SKM-1 (cell line): ENCODE measurements at regions not wholly inside any gene's neighbourhood (a gene's known extent, or its start where the extent isn't known, plus 50 kb on each side); places are given as distances from the start of the nearest gene placed in this dataset.
"Not testable (repeated sequence)": the region's sequence is repeated elsewhere in the genome, so short reads cannot be mapped to it uniquely, and the experiment has no call there.

Experiments
- DNase-seq: peaks from one replicate; lab custom pipeline; 2025; ENCODE audit not compliant: unreplicated experiment; lab: John Stamatoyannopoulos, UW

- DNase-seq = no peak
These were observed 160.1 kb downstream of the TBX15 start for GRCh38 chr1:118828038-118828437.

GRCh38 chr1:118827636-118828035 lies 160.5 kb downstream of the TBX15 start:
- no peak for DNase-seq

DNA sequence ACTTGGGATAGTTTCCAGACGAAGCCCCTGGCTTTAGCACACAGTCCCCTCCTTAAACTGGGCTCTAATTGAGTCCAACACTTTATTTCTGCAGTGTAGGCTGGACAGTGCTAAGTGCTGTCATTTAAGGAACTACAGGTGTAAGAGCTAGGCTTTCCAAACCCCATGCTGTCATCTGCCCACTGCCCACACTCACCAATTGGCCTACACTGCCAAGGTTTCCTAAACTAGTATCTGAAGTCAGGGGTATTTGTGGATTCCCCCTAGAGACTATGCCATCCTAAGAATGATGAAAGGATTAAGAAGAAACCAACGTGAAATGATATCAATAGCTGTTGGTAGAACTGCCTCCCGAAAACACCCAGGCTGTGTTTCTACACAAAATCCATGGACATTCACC lies 160.9 kb downstream of the TBX15 start:
- no peak for DNase-seq

DNA sequence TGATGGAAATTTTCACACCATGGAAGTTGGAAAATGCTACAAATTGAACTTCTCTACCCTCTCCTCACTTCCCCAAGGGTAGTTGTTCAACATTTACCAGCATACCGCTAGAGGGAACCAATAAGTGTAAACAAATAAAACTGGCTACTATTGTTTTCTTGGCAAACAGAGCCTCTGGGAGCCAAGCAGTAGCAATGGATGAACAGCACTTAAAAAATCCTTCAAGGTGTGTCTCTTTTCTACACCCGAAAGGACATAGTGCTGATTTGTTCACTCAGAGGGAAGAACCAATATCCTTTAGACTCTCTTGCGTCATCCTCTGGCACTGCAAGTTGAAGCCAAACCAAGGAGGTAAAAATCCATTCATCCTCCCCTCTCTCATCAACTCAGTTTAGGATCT lies 161.5 kb downstream of the TBX15 start:
- no peak for DNase-seq

- no peak for DNase-seq
These were observed 162.5 kb downstream of the TBX15 start for GRCh38 chr1:118825619-118826018.

DNA sequence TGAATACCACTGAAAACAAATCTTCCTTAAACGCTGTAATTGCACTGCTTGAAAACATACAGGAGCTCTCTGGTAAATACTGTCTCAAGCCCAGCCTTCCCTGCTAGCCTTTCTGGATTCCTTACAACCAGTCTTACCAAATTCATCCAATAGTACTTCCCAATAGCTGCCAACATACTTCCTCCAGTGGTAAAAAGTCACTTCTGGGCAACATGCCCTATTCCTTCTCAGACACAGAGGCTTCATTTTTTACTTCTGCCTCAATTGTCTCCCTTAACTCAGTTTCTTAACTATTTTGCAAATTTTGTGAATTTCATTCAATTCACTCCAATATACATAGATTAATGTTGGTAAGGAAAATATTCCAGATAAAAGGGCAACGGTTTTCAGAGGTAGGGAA lies 166.3 kb downstream of the TBX15 start:
- DNase-seq = no peak

DNA sequence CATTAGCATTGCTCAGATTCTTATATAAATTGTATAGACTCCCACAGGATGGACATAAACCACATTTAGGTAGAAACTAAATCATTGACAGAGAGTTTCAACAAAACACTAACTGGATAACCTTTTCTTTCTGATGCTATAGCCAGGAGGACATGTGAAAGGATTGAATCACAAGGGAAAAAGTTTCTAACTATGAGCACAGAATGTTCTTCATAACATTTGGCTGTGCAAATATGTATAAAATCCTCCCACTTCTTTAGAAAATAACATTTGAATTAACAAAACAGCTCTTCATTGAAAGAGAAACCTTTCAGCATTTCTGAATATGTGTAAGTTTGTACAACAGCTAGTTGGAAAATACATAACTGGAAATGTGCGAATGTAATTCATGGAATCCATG lies 167.3 kb downstream of the TBX15 start:
- no peak for DNase-seq

- DNase-seq = no peak
These were observed 172.2 kb downstream of the TBX15 start for GRCh38 chr1:118815909-118816308.

DNA sequence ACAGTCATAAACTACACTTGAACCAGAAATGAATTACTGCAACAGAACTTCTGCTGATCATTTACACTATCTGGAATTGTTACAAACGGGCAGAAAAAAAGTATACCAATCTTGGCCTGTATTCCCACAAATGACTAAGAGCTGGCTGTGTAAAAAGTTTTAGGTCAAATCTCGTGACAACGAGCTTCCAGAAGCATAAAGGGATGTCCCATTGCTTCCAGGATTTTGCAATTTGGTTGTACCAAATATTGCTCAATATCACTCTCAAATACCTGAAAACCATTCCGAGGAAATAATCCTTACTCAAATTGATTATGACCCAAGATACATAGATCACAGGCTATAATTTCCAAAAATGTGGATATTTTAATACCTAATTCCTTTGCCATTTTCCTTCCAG lies 175.6 kb downstream of the TBX15 start:
- no peak for DNase-seq

- no peak for DNase-seq
These were observed 177.0 kb downstream of the TBX15 start for GRCh38 chr1:118811156-118811555.

GRCh38 chr1:118809586-118809985 lies 178.6 kb downstream of the TBX15 start:
- no peak for DNase-seq

GRCh38 chr1:118803128-118803527 lies 185.0 kb downstream of the TBX15 start:
- not testable (repeated sequence) for DNase-seq

GRCh38 chr1:118791094-118791691 lies 196.9 kb downstream of the TBX15 start:
- no peak for DNase-seq

DNA sequence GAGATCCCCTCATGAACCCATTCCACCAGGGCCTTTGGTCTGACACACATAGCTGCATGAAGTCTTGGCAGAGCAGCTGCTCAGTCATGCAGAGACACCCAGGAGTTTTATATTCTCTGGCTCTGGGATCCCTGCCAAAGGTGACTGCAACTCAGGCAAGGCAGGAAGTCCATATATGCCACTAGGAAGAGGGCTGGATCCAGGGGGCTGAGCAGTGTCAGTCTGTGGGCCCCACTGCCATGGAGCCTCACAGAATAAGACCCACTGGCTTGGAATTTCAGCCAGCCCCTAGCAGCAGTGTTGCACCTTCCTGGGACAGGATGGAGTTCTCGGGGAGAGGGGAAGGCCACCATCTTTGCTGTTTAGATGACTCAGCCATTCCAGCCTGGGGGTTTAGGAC lies 199.7 kb downstream of the TBX15 start:
- no peak for DNase-seq

- no peak for DNase-seq
These were observed 201.5 kb downstream of the TBX15 start for GRCh38 chr1:118786454-118787155.

- no peak for DNase-seq
These were observed 202.9 kb downstream of the TBX15 start for GRCh38 chr1:118785246-118785645.

GRCh38 chr1:118783095-118783758 lies 204.9 kb downstream of the TBX15 start:
- DNase-seq = no peak

DNA sequence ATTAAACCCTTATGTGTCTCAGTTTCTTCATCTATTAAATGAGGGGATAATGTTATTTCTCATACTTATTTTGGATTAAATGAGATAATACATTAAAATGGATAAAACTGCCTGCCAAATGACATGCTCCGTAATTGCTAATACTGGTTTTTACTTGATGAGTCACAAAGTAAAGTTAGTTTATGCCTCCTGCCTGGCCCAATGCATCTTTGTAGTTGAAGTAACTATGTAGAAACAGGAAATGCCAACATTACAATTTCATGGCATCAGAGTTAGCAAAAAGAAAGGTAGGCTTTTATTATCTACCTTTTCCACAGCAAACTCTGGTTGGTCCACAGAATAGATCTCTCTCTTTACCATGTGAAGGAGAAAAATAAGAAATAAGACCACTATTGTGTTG lies 214.5 kb downstream of the TBX15 start:
- no peak for DNase-seq

- no peak for DNase-seq
These were observed 220.2 kb downstream of the TBX15 start for GRCh38 chr1:118767971-118768370.

DNA sequence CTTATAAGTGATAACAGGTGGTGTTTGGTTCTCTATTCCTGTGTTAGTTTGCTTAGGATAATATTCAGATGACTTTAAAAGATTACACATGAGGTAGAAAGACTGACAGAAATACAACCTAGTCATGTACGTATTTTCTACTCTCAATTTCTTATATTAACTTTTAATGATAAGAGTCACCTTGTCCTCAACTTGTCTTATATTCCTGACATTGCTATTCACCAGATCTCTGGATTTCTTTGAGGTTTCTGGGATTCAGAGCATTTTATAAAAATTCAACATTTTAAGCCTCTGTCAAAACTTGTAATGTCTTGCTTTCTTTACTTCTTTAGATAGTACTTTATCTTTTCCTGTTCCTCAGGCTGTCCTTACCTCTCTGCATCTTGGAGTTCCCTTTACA lies 234.2 kb downstream of the TBX15 start:
- no peak for DNase-seq

- no peak for DNase-seq
These were observed 237.0 kb downstream of the TBX15 start for GRCh38 chr1:118751166-118751565.

GRCh38 chr1:118744420-118744819 lies 243.7 kb downstream of the TBX15 start:
- no peak for DNase-seq
